ENCODE measurements at regions not wholly inside any gene's neighbourhood (a gene's known extent, or its start where the extent isn't known, plus 50 kb on each side); places are given as distances from the start of the nearest gene placed in this dataset.
"Not testable (repeated sequence)": the region's sequence is repeated elsewhere in the genome, so short reads cannot be mapped to it uniquely, and the experiment has no call there.

DNA sequence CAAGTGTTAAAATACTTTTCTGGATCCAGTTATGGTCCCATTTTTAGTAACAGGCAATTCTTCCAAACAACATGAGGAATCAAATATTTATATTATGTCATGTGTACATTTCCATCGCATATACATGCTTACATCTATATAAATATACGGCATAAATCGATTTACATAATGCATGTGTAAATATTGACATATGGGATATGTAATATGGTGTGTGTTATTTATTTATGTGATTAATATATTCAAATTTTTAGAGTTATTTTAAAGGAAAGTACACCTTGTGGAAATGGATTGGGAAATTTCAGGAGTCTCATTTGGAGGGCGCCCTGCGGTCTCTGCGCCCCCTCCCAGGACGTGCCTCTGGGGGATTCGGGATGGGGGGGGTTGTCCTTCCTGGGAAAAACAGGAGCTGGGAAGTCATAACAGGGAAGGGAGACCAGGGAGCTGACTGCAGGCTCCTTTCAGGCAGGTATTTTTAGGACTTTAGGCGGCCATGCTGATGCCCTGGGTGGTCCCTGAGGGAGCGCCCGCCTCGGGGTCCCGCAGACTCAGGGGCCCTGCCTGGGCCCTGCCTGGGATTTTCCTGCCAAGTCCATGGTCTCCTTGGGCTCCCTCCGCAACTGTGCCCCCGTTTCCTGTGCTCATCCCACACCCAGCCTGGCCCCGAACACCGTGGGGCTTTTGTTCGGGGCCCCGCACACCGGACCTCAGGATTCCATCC lies 82.7 kb upstream of the SFSWAP start:
- DNase-seq = peak in 1 of 42 donors; percentile 19
- intact Hi-C loops (cut with DNase I) = no loop called here

DNA sequence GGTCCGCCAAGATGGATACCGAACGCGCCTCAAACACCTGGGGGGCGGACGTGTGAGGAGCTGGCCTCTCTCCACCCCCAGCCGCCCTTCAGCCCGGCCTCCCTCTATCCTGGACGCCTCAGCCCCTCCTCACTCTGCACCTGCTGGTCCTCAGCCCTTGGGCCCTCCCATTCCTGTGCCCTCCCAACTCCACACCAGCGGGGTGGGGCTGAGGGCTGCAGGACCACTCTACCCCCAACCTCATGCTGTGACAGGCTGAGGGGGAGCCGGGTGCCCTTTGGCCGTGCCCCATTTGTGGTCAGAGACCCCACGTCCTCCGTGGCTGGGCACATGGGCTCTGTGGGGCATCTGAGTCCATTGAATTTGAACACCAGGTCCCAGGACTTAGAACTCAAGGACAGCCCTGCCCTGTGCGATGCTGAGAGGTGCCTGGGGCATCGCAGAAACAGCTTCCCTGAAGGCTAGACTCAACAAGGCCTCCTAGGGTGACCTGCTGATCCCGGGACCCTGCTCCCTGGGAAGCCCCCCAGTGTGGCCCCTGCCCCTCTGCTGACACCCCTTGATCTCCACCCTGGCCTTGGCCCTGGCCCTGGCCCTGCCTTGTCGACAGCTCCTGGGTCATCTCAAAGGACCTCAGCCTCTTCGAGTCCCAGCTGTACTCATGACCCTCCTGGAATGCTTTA lies 82.0 kb upstream of the SFSWAP start:
- intact Hi-C loops (cut with DNase I) = no loop called here

DNA sequence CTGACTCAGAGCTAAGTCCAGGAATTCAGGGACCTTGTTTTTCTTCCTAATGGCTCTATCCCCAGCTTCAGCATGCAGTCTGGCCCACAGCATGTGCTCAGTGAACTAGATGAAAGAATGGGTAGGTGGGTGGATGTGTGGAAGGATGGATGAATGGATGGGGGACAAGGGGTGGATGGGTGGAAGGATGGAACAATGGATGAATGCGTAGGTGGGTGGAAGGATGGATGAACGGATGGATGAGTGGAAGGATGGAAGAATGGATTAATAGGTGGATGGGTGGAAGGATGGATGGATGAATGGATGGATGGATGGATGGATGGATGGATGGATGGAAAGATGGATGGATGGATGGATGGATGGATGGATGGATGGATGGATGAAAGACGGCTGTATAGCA lies 79.7 kb upstream of the SFSWAP start:
- no peak for DNase-seq
- intact Hi-C loops (cut with DNase I) = loop anchor here (10.0 kb wide), 1 partner anchor 64 kb away; no protein-coding TSS in a partner anchor

More for the DNA sequence above, 82.0 kb upstream of the SFSWAP start:
- peak in 1 of 42 donors; percentile 26 for DNase-seq

DNA sequence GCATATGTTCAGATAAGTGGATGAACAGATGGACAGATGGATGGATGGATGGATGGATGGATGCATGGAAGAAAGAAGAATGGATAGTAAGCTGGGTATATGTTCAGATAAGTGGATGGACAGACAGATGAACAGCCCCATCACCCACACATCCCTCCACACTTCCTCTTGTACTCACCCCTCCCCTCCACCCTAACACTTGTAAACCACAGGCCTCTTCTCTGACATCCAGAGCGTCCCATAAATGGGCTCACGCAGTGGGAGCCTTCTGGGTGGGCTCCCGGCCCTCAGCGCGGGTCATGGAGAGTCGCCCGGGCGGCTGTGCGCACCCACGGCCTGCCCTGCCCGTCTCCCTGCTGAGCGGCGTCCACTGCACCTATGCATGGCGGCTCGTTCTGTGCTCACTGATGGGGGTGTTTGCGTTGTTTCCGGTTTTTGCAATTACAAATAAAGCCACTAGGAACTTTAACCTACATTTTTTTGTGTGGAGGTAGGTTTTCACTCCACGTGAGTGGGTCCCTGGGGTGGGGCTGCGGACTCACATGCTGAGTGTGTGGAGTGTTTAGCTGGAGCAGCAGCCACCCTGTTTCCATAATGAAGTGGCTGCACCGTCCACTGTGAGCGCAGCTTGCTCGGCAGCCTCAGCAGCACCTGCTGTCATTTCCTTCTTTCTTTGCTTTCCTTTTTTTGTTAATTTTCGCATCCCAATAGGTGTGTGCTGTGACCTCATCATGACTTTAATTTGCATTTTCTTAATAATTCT lies 78.8 kb upstream of the SFSWAP start:
- intact Hi-C loops (cut with DNase I) = loop anchor here (10.0 kb wide), 1 partner anchor 63 kb away; no protein-coding TSS in a partner anchor
- not testable (repeated sequence) for DNase-seq

DNA sequence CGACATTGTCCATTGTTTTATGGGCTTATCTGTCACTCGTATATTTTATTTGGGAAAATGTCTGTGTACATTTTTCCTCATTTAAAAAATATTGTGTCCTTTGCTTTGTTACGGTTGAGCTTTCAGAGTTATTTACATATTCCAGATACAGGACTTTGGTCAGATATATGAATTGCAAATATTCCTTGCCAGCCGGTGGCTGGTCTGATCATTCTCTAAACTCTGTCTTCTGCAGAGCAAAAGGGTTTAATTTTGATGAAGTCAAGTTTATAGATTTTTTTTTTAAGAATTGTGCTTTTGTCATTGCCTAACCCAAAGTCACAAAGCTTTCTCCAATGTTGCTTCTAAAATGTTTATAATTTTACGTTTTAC lies 78.3 kb upstream of the SFSWAP start:
- DNase-seq = not testable (repeated sequence)
- intact Hi-C loops (cut with DNase I) = loop anchor here (10.0 kb wide), 1 partner anchor 62 kb away; no protein-coding TSS in a partner anchor

DNA sequence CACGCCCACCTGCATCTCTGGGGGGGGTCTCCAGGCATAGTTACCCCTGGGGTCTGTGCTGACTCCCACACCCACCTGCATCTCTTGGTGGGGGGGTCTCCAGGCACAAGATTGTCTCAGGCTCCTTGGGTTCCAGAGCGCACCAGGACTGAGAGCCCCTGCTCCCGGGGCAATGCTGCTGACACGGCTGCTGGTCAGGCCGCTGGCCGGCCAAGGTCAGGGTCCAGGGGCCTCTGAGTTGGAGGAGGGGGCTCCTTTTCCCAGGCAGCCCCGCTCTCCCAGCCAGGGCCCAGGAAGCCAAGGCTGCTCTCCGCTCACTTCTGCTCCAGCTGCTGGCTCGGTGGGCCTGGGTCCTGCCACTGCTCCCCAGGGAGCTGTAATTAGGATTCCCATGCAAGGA lies 77.3 kb upstream of the SFSWAP start:
- intact Hi-C loops (cut with DNase I) = loop anchor here (10.0 kb wide), 1 partner anchor 61 kb away; no protein-coding TSS in a partner anchor
- DNase-seq = not testable (repeated sequence)

DNA sequence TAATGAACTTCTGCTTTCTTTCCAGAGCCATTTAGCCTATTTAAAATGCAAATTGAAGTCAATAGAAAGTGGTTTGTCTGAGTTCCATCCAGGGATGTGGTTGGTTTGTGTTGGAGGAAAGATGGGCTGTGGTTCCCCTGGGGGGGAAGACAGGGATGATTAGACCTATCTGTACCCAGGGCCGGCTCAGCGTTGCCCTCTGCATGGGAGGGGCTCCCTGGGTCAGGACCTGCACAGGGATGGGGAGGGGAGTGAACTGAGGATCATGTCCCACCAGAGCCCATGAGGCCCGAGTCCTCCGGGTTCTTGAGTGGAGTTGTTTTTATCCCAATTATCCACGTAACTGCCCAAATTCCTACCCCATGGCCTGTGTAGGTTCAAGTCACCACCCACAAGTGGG lies 76.9 kb upstream of the SFSWAP start:
- intact Hi-C loops (cut with DNase I) = loop anchor here (10.0 kb wide), 1 partner anchor 61 kb away; no protein-coding TSS in a partner anchor
- DNase-seq = peak in 1 of 42 donors; percentile 23

DNA sequence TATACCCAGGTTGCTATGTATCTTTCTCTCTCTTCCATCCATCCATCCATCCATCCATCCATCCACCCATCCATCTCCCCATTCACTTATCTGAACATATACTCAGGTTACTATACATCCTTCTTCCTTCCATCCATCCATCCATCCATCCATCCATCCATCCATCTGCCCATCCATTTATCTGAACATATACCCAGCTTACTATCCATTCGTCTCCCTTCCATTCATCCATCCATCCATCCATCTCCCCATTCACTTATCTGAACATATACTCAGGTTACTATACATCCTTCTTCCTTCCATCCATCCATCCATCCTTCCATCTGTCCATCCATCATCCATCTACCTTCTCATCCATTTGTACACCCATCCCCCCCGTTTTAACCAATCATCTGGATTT lies 75.9 kb upstream of the SFSWAP start:
- intact Hi-C loops (cut with DNase I) = loop anchor here (10.0 kb wide), 1 partner anchor 60 kb away; no protein-coding TSS in a partner anchor
- not testable (repeated sequence) for DNase-seq

DNA sequence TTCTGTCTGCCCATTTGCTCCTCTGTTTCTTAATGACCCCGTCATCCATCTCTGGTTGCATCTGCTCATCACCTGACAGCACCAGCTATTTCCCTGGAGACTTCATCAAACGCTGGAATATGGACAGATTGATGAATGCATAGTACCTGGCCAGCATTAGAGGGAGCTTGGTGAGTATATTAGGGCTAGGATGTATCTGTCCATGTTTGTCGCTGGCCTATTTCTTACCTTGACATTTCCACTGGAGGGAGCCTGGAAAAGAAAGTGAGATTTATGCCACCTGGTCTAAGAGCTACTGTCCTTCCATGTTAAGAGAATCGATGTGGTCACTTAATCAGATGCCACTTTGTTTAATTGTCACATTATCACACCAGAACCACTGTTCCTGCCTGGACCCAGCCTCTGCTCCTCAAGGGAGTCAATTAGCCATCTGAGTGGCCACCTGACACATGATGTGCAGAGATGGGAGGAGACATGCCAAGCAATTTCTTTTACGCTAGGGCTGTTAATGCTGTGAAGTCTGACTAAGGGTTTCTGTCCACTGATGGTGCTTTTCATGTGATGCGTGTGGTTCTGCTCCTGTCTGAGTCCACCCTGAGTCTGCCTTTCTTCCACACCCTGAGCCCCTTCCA lies 75.3 kb upstream of the SFSWAP start:
- DNase-seq = no peak
- intact Hi-C loops (cut with DNase I) = loop anchor here (10.0 kb wide), 1 partner anchor 59 kb away; no protein-coding TSS in a partner anchor

DNA sequence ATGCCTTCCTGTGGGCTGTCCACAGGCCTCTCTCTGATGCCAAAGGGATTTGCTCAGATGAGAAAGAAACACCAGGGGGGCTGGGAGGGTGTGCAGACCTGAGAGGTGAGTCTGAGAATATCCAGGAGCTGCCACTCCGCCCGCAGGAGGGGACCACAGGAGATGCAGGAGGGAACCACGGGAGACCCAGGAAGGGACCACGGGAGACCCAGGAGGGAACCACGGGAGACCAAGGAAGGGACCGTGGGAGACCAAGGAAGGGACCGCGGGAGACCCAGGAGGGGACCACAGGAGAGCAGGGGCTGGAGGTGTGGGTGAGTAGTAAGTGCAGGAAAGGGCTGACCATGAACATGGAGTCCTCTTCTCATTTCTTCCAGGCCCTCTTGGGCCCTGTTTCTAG lies 74.6 kb upstream of the SFSWAP start:
- intact Hi-C loops (cut with DNase I) = loop anchor here (10.0 kb wide), 1 partner anchor 59 kb away; no protein-coding TSS in a partner anchor

DNA sequence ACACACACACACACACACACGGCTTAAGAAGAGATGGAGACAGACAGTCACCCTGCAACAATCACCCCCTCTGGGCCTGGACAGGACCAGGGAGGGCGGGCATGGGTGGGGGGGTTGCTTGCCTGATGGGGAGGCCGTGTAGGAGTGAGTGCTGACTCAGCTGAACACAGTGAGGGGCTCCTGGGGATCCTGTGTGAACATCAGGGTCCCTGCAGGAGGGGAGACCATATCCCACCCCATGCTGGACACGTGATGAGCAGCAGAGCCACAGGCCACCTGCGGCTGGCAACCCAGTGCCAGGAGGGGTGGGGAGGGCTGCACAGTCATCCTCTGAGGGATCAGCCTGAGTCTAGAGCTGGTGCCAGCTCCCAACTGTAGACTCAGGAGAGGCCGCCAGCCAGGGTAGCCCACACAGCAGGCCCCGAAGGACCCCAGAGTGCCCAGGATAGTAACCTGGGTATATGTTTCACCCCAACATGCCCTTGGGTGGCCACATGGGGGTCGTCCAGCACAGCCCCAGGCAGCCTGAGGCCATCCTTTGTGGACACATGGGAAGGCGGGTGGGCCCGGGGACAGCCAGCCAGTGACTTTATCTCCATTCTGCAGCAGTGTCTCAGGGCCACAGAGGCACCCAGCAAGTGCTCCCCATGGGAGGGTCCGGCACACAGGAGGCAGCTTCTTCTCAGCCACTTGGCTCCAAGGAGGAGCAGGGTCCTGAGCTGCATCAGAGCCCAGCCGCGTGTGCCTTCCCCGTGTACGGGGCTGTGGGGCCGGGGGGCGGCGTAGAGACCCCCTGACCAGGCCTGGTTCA lies 73.7 kb upstream of the SFSWAP start:
- intact Hi-C loops (cut with DNase I) = loop anchor here (10.0 kb wide), 1 partner anchor 58 kb away; no protein-coding TSS in a partner anchor

More for the DNA sequence above, 74.6 kb upstream of the SFSWAP start:
- DNase-seq = no peak

DNA sequence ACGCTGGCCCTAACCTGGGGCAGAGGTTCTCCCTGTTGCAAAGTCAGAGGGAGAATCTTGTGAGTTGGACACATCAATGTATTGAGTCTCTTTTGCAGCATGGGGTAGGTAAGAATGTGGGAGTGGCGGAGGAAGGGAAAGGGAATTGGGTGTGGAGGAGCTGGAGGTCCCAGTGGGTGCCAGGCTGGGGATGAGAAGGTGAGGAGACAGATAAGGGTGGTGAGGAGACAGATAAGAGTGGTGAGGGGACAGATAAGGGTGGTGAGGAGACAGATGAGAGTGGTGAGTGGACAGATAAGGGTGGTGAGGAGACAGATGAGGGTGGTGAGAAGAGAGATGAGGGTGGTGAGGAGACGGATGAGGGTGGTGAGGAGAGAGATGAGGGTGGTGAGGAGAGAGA lies 72.9 kb upstream of the SFSWAP start:
- DNase-seq = peak in 1 of 42 donors; percentile 22
- intact Hi-C loops (cut with DNase I) = loop anchor here (10.0 kb wide), 1 partner anchor 57 kb away; no protein-coding TSS in a partner anchor

More for the DNA sequence above, 73.7 kb upstream of the SFSWAP start:
- DNase-seq = peak in 1 of 42 donors; percentile 35

DNA sequence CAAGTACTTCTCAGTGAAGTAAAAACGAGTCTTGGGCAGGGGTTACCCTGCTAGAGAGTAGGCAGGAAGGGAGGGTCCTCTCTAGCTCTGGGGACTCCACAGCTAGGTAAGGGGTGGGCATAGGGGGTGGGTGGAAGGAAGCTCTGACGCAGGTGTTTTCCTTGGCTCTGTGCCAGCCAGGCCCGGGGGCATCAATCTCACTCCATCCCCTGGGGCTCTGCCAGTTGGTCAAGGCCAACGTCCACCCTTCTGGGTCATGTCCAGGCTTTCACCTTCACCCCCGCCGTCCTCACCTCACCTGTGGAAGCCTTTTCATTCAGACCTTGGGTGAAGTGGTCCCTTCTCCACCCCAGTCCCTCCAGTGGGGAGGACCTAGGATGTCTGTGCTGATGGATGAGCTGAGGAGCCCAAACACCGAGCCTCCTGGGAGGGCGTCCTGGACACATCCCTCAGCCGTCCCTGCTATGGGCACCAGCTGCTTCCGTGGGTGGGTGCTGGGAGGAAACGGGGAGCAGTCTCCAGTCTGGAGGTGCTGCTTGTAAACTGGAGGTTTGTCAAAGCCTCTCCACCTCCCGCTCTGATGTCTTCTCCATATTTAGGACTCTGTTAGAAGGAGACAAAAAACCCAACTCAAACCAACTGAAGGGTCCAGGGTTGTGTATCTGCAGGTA lies 71.5 kb upstream of the SFSWAP start:
- peak in 1 of 42 donors; percentile 29 for DNase-seq
- intact Hi-C loops (cut with DNase I) = loop anchor here (10.0 kb wide), 1 partner anchor 55 kb away; no protein-coding TSS in a partner anchor

DNA sequence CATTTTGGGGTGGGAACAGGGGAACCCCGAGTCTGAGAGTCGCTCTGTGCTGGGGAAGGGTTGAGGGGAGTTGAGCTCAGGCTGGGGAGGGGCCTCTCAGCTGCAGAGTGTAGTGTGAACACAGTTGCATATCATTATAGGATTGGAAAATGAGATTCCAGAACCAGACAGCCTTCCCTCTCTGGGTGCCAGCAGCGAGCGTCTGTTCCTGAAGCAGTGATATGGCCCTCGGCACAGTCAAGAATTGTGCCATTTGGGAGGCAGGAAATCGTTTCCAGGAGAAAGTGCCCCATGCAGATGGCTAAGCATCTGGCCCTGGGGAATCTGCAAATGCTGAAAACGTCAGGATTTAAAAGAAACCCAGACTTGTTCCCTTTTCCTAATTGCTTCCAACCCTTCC lies 70.4 kb upstream of the SFSWAP start:
- peak in 1 of 42 donors; percentile 38 for DNase-seq
- intact Hi-C loops (cut with DNase I) = no loop called here

DNA sequence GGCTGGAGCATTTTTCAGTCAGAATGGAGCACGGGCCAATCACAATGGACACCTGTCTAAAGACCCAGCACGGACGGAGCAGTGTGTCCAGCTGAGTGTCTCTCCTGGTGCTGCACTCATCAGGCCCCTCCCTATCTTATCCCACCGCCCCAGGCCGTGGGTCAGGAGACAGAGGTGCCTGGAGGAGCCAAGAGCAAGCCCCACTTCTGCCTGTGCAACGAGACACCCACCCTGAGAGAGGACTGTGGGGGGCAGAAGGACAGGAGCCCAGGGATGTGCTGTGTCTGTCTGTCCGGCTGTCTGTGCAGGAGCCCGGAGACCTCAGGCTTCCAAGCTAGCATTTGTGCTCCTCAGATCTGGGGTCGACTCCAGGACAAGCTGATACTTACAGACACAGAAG lies 69.6 kb upstream of the SFSWAP start:
- DNase-seq = no peak
- intact Hi-C loops (cut with DNase I) = no loop called here

DNA sequence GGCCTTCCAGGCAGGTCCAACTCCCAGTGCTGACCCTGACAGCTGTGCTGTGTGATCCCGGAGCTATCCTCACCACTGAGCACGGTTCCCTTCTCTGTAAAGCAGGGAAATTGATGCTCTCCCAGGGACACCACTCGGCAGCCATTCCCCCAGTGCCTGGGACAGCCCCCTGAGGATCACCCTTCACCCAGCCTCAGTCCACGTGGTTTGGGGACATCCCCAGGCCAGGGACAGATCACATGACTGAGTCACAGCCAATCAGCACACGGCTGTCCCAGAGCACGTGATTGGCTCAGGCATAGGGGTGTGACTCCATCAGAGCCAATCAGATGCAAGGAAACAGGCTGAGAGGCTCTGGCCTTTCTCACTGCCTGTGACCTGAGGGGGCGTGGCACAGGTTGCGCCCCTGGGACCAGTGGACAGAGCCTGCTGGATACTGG lies 68.8 kb upstream of the SFSWAP start:
- DNase-seq = peak in 1 of 42 donors; percentile 35
- intact Hi-C loops (cut with DNase I) = no loop called here

DNA sequence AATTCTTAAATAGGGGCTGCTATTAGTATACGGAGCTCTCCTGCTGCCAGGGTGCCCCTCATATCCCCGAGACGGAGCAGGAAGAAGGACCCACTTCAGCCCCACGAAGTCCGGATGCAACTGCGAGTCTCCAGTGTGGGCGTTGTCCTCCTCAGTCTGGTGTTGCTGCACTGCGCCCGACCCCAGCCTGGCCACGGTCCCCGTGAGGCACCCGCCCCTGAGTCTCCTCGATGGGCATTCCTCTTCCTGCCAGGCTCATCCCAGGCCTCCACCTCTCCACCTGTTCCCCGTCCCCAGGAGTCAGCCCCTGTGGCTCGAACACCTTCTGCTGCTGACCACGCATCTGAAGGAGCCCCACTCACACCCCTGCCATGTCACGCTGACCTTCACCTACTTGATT lies 68.1 kb upstream of the SFSWAP start:
- intact Hi-C loops (cut with DNase I) = no loop called here
- no peak for DNase-seq
